ENCODE measurements at regions not wholly inside any gene's neighbourhood (a gene's known extent, or its start where the extent isn't known, plus 50 kb on each side); places are given as distances from the start of the nearest gene placed in this dataset.

GRCh38 chr13:66068683-66069082 is 1161.5 kb downstream of the PCDH9 start:
- DNase-seq, result no peak

- DNase-seq, result no peak
These were observed 1181.2 kb downstream of the PCDH9 start for GRCh38 chr13:66048888-66049287.

GRCh38 chr13:66040506-66040905 is 1189.6 kb downstream of the PCDH9 start:
- no peak for DNase-seq

GRCh38 chr13:66037096-66037495 is 1193.0 kb downstream of the PCDH9 start:
- no peak for DNase-seq

- DNase-seq, result no peak
These were observed 1193.5 kb downstream of the PCDH9 start for GRCh38 chr13:66036636-66037035.

- no peak for DNase-seq
These were observed 1194.0 kb downstream of the PCDH9 start for GRCh38 chr13:66036024-66036614.

- no peak for DNase-seq
These were observed 1196.2 kb downstream of the PCDH9 start for GRCh38 chr13:66033924-66034323.

- DNase-seq, result no peak
These were observed 1208.3 kb downstream of the PCDH9 start for GRCh38 chr13:66021846-66022245.

- DNase-seq, result no peak
These were observed 1215.4 kb downstream of the PCDH9 start for GRCh38 chr13:66014771-66015170.

- DNase-seq, result no peak
These were observed 1220.9 kb downstream of the PCDH9 start for GRCh38 chr13:66009241-66009640.

GRCh38 chr13:66003558-66003957 is 1226.6 kb downstream of the PCDH9 start:
- DNase-seq, result no peak

GRCh38 chr13:66001140-66001539 is 1229.0 kb downstream of the PCDH9 start:
- no peak for DNase-seq

GRCh38 chr13:65999411-65999810 is 1230.7 kb downstream of the PCDH9 start:
- no peak for DNase-seq

GRCh38 chr13:65990684-65991083 is 1239.5 kb downstream of the PCDH9 start:
- DNase-seq, result no peak

- no peak for DNase-seq
These were observed 1244.5 kb downstream of the PCDH9 start for GRCh38 chr13:65985612-65986011.

- DNase-seq, result no peak
These were observed 1252.6 kb downstream of the PCDH9 start for GRCh38 chr13:65977525-65977924.

- DNase-seq, result no peak
These were observed 1258.6 kb downstream of the PCDH9 start for GRCh38 chr13:65971541-65971940.

GRCh38 chr13:65966991-65967451 is 1263.1 kb downstream of the PCDH9 start:
- no peak for DNase-seq

- DNase-seq, result no peak
These were observed 1264.6 kb downstream of the PCDH9 start for GRCh38 chr13:65965501-65965900.

- no peak for DNase-seq
These were observed 1265.5 kb downstream of the PCDH9 start for GRCh38 chr13:65964672-65965071.

- DNase-seq, result no peak
These were observed 1270.8 kb downstream of the PCDH9 start for GRCh38 chr13:65959305-65959704.

GRCh38 chr13:65946387-65946786 is 1283.7 kb downstream of the PCDH9 start:
- no peak for DNase-seq

GRCh38 chr13:65943708-65944107 is 1286.4 kb downstream of the PCDH9 start:
- DNase-seq, result no peak

GRCh38 chr13:65943024-65943423 is 1287.1 kb downstream of the PCDH9 start:
- DNase-seq, result no peak

GRCh38 chr13:65940720-65941119 is 1289.4 kb downstream of the PCDH9 start:
- DNase-seq, result no peak
